ENCODE measurements at regions not wholly inside any gene's neighbourhood (a gene's known extent, or its start where the extent isn't known, plus 50 kb on each side); places are given as distances from the start of the nearest gene placed in this dataset.

GRCh38 chrX:117092641-117093040 lies 629.9 kb upstream of the CT83 start:
- POLR2A ChIA-PET (ENCODE audit: unreplicated experiment) = no interaction called here

GRCh38 chrX:117063224-117063623 lies 600.4 kb upstream of the CT83 start:
- Histone ChIP-seq H3K9me2 (ENCODE audit: insufficient read depth) (no peaks in the 10 kb centered on the region), H2AFZ (no peak overlapping the region), H3K4me2 (no peak overlapping the region), H3K36me3 (ENCODE audit: low read depth) (no peaks in the 10 kb centered on the region), H3F3A (ENCODE audit: insufficient read depth, low read depth) (no peaks in the 10 kb centered on the region), H4K20me1 (ENCODE audit: insufficient read depth) (no peaks in the 10 kb centered on the region), H3K79me2 (ENCODE audit: low read depth) (no peaks in the 10 kb centered on the region), H3K4me1 (replicated peaks; ENCODE audit: insufficient read depth) (no peaks in the 10 kb centered on the region), H3K27ac (no peak overlapping the region), H3K27me3 (ENCODE audit: insufficient read depth, low read depth) (no peaks in the 10 kb centered on the region), H3K4me3 (no peak overlapping the region), H3K9me3 (ENCODE audit: insufficient read depth, low read depth) (no peaks in the 10 kb centered on the region)
- POLR2A ChIA-PET (ENCODE audit: unreplicated experiment) = no interaction called here
- intact Hi-C loops (cut with micrococcal nuclease; ENCODE audit: unreplicated experiment) = no loop called here
- no peak for TF ChIP-seq CTCF (conservative IDR thresholded peaks at IDR 0.05)
- TF ChIP-seq EZH2 (IDR thresholded peaks at IDR 0.05; ENCODE audit: low read depth) = no peak
- no peak for DNase-seq
- no TSS peak for BruUV-seq (replicated peaks)
- CTCF ChIA-PET = no interaction called here

More at GRCh38 chrX:117092641-117093040, 629.9 kb upstream of the CT83 start:
- H4K20me1 ChIP-seq (ENCODE audit: insufficient read depth) = no peaks in the 10 kb centered on the region
- no peak overlapping the region for H3K4me2 ChIP-seq
- H3K9me2 ChIP-seq (ENCODE audit: insufficient read depth) = no peaks in the 10 kb centered on the region
- no peaks in the 10 kb centered on the region for H3K36me3 ChIP-seq (ENCODE audit: low read depth)
- no peak overlapping the region for H2AFZ ChIP-seq
- H3K4me3 ChIP-seq = no peak overlapping the region
- intact Hi-C loops (cut with micrococcal nuclease; ENCODE audit: unreplicated experiment) = no loop called here
- H3F3A ChIP-seq (ENCODE audit: insufficient read depth, low read depth) = peaks cover 47% of the 10 kb centered on the region
- TF ChIP-seq CTCF (conservative IDR thresholded peaks at IDR 0.05) (no peak), EZH2 (IDR thresholded peaks at IDR 0.05; ENCODE audit: low read depth) (no peak)
- no peak overlapping the region for H3K27ac ChIP-seq
- CTCF ChIA-PET = no interaction called here
- DNase-seq = no peak
- H3K9me3 ChIP-seq (ENCODE audit: insufficient read depth, low read depth) = peaks cover 31% of the 10 kb centered on the region; the same call in 1 of the 2 replicates
- no TSS peak for BruUV-seq (replicated peaks)
- no peaks in the 10 kb centered on the region for H3K79me2 ChIP-seq (ENCODE audit: low read depth)
- no peaks in the 10 kb centered on the region for H3K27me3 ChIP-seq (ENCODE audit: insufficient read depth, low read depth)
- no peaks in the 10 kb centered on the region for H3K4me1 ChIP-seq (replicated peaks; ENCODE audit: insufficient read depth)

GRCh38 chrX:117059848-117060247 lies 597.1 kb upstream of the CT83 start:
- POLR2A ChIA-PET (ENCODE audit: unreplicated experiment) = no interaction called here
- no peak for DNase-seq
- Histone ChIP-seq H3K9me2 (ENCODE audit: insufficient read depth) (no peaks in the 10 kb centered on the region), H3K79me2 (ENCODE audit: low read depth) (no peaks in the 10 kb centered on the region), H3K27me3 (ENCODE audit: insufficient read depth, low read depth) (no peaks in the 10 kb centered on the region), H3K36me3 (ENCODE audit: low read depth) (no peaks in the 10 kb centered on the region), H3K4me2 (no peak overlapping the region), H2AFZ (no peak overlapping the region), H3K4me3 (no peak overlapping the region), H3K4me1 (replicated peaks; ENCODE audit: insufficient read depth) (no peaks in the 10 kb centered on the region), H4K20me1 (ENCODE audit: insufficient read depth) (no peaks in the 10 kb centered on the region), H3K9me3 (ENCODE audit: insufficient read depth, low read depth) (no peaks in the 10 kb centered on the region), H3F3A (ENCODE audit: insufficient read depth, low read depth) (no peaks in the 10 kb centered on the region), H3K27ac (no peak overlapping the region)
- intact Hi-C loops (cut with micrococcal nuclease; ENCODE audit: unreplicated experiment) = no loop called here
- no TSS peak for BruUV-seq (replicated peaks)
- TF ChIP-seq CTCF (conservative IDR thresholded peaks at IDR 0.05) (no peak), EZH2 (IDR thresholded peaks at IDR 0.05; ENCODE audit: low read depth) (no peak)
- CTCF ChIA-PET = no interaction called here
